NCI-H2227 (cell line): ENCODE measurements at regions not wholly inside any gene's neighbourhood (a gene's known extent, or its start where the extent isn't known, plus 50 kb on each side); places are given as distances from the start of the nearest gene placed in this dataset.
"Not testable (repeated sequence)": the region's sequence is repeated elsewhere in the genome, so short reads cannot be mapped to it uniquely, and the experiment has no call there.

Source experiments
- DNase-seq: peaks from one replicate; lab custom pipeline; 2025; ENCODE audit not compliant: unreplicated experiment; lab: John Stamatoyannopoulos, UW

DNA sequence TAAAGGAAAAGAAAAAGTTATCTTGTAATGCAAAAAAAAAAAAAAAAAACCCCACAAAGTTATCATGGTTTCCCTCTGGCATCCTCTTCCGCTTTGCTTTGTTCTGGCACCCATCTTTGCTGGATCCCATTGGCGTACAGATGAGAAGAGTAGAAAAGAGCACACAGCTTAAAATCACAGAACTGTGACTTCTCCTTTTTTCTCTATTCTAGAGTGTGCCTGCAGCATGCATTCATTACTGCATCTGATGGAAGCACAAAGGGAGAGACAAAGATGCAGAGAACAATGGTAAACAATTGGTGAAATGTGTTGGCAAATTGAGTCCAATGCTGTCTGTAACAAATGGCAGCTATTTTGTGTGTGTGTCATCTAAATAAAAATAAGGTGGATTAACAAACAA, 440.8 kb upstream of the PIK3R1 start:
- DNase-seq, result no peak

- DNase-seq, result no peak
Observed at GRCh38 chr5:67774267-67774552, 441.3 kb upstream of the PIK3R1 start.

DNA sequence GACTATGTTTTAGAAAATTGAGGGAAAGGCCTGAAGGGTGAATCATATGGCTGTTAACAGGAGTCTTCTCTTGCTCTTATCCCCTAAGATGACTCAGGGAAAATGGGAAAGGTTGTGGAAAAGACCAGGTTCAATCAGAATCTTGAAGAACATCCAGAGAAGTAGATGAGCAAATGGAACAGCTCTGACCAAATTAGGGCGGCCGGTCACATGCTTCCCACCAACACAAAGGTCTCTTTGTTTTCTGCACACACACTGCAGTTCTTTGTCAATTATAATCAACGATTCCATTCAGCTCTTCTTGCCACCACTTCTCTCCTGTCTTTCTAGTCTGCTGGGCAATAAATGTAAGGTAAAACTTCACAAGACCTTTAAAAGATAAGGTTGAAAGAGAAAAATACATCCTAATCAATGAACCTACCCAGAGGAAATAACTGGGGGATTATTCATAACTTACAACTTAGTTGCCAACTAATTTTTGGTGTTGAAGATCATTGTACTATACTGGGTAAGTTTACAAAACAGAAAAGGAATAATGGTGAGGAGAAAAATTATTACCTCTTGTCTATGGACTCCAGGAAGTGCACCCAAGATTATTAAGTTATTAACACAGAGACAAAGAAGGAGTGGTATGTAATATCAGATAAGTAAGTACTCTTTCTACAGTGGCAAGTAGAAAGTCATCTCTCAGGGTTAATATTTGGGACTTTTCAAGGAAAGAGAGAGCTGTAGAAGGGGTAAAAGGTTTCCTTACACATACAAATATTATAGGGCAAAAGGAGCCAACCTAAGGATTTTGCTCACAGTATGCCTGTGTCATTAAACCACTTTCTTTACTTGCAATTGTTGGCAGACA, 441.9 kb upstream of the PIK3R1 start:
- DNase-seq, result no peak

- no peak for DNase-seq
Observed at GRCh38 chr5:67771791-67772190, 443.8 kb upstream of the PIK3R1 start.

DNA sequence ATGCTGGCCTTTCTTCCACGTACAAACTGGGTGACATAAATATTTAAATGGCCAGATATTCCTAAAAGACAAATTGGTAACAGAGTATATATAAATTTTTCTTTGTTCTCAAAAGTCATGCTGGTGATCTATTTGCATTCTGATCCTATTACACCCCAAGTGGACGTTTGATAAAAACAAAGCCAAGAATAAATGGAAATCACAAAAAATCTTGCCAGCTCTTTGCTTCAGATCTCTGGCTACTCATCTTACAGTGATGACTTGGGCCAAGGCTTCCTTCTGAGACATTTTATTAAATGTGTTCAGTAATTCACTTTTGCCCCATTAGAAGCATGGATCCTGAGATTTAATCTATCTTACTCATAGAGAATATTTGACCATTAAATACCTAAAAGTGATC, 444.3 kb upstream of the PIK3R1 start:
- no peak for DNase-seq

- DNase-seq, result no peak
Observed at GRCh38 chr5:67770431-67771025, 445.0 kb upstream of the PIK3R1 start.

DNA sequence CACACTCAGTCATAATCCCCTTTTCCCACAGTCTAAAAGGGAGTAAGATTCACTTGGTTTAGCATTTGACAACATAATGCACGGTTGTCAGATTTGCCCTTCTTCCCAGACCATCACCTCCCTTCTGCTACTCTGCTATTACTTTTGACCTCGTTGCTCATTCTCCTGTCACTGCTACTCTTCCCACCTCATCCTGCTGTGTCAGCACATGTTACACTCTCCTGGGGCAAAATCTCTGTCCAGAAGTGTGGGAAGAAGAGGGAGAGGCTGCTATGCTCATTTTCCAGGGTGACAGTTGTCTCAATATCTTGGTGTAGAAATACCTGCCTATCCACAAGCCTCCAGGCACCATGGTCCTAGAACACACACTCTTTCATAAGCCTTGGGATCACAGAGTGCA, 449.9 kb upstream of the PIK3R1 start:
- peak; percentile 52 for DNase-seq

DNA sequence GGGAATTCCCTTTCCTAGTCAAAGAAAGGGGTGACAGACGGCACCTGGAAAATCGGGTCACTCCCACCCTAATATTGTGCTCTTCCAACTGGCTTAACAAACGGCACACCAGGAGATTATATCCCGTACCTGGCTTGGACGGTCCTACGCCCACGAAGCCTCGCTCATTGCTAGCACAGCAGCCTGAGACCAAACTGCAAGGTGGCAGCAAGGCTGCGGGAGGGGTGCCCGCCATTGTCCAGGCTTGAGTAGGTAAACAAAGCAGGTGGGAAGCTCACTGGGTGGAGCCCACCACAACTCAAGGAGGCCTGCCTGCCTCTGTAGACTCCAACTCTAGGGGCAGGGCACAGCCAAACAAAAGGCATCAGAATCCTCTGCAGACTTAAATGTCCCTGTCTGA, 457.8 kb upstream of the PIK3R1 start:
- not testable (repeated sequence) for DNase-seq

DNA sequence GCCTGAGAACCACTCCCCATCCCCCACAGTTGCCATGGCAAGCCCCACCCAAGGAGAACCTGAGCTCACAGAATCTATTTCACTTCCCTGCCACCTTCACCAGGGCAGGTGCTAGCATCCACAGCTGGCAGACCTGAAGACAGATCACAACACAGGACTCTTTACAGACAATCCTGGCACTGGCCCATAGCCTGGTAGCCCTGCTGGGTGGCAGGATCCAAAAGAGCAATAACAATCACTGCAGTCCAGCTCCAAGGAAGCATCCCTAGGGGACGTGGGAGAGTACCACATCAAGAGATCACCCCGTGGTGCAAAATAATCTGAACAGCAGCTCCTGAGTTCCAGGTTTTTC, 463.2 kb upstream of the PIK3R1 start:
- DNase-seq, result no peak

DNA sequence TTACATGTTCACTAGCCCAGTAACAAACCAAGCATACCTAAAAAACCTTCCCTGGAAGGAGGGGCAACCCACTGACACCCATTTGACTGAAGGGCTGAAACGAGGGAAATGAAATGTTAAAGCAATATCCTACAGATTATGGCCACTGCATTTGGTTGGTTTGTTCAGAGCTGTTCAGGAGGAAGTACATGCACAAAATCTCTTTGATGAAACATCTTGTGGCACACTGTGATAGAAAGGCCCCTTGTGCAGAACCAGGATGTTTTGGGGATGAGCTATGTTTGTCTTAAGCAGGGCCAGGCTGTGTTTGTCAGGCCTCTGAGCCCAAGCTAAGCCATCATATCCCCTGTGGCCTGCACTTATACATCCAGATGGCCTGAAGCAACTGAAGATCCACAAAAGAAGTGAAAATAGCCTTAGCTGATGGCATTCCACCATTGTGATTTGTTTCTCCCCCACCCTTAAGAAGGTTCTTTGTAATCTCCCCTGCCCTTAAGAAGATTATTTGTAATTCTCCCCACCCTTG, 467.3 kb upstream of the PIK3R1 start:
- DNase-seq, result no peak

DNA sequence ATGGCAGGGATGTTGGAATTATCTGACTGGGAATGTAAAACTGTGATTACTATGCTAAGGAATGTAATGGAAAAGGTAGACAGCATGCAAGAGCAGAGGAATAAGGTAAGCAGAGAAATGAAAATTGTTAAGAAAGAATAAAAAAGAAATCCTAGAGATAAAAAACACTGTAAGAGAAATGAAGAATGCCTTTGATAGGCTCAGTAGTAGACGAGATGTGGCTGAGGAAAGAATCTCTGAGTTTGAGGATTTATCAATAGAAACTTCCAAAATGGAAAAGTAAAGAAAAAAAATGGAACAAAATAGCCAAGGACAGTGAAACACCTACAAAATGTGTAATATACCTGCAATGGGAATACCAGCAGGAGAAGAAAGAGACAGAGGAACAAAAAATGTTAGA, 468.5 kb upstream of the PIK3R1 start:
- DNase-seq, result no peak

- DNase-seq, result not testable (repeated sequence)
Observed at GRCh38 chr5:67746608-67747007, 468.9 kb upstream of the PIK3R1 start.

DNA sequence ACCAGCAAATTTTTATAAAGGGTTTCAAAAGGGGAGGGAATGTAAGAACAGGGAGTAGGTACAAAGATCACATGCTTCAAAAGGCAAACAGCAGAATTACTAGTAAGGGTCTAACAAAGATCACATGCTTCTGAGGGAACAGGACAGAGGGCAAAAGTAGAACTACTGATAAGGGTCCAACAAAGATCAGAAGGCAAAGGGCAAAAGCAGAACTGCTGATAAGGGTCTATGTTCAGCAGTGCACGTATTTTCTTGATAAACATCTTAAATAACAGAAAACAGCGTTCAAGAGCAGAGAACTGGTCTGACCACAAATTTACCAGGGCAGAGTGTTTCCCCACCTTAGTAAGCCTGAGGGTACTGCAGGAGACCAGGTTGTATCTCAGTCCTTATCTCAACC, 469.5 kb upstream of the PIK3R1 start:
- no peak for DNase-seq

DNA sequence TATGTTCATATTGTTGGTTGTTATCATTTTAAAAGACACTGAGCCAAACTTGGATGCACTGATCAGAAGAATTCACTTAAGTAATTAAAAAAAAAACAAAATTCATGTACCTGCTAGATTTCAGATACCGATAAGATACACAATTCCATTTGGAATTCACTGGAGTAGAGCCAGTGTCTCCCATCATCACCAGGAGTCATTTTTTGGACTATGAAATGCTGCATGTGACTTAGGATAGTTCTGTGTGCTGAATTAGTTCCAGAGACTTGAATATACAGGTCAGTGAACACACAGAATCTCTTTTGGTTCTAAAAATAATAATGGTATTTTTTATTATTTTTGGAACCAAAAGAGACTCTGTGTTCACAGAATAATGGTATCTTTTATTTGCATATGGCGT, 482.6 kb upstream of the PIK3R1 start:
- no peak for DNase-seq

DNA sequence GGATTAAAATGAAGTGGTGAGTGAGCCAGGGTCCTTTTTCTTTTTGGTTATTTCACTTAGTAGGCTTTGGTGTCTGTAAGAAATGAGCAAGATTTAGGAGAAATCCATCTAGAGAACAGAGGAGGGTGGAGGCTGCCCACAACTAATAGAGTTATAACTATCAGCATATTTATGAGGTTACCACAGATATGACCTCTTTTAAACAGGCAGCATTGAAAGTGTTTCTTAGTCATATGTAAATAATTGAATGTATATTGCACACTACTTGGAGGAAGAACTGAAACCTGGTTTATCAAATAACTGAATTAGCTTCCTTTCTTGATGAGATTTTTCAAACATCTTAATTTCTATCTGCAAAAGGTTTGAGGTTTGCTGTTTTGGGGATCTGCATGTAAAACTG, 483.1 kb upstream of the PIK3R1 start:
- DNase-seq, result no peak

DNA sequence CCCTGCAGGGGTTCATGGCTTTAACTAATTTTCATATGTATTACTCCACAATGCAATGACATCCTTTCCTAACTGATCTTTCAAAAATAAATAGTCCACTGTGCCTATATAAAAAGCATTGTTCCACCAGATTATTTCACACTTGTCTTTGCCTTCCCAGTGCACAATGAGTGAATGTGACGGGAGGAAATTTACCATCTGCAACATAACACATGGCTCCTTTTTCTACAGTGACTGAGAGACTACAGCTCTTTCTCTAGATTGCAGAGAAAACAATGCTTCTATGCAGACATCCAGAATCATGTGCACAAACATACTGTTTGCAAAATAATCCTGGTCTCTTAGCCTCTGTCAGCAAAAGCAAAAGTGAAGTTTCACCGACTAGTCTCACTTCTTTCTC, 483.7 kb upstream of the PIK3R1 start:
- peak; percentile 2 for DNase-seq

DNA sequence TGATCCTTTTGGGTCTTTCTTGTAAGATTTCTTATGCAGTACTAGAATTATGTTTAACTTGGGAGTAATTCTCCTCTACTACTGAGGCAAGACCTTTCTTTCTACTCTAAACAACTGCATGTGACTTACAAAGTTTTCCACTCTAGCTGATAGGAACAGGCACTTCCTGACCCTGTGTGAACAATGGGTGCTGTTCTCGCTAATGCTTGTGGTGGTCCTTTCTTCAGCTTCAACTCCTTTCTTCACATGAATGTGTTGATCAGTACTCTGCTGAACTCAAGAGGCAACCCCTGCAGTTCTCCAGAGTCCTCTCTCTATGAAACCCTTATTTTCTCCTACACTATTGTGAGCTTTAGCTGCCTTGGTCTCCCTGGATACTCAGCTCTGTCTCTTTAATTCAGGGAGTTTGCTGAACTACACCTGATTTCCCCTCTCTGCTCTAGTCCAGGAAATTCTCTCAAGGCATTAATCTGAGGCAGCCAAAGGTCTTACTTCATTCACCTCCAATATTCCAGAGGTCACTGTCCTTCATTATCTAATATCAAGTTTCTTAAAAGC, 484.6 kb upstream of the PIK3R1 start:
- no peak for DNase-seq

DNA sequence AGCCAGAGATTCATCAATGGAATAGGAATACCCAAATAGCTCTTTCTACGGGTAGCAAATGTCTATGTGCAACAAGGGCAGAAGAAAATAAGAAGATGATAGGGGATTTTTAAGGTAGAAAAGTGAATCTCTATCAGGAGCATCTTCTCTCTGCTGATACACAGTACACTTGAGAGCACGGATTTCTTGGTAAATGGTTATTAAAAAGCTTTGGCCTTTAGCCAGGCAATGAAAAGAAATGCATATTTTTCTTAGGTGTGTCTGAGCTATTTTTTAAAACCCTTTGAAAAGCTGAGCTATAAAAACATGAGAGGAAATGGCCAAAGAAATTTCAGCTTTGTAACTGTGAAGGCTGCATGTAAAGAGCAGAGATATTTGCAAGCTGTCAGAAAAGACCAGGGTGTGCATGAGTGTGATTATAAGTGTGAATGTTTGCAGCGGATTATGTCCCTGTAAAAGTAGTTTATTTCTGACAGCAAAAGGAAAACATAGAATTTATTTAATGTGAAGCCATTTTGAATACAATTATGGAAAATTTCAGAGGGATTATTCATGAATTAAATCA, 487.1 kb upstream of the PIK3R1 start:
- no peak for DNase-seq

GRCh38 chr5:67725604-67726003, 490.0 kb upstream of the PIK3R1 start:
- DNase-seq, result no peak

DNA sequence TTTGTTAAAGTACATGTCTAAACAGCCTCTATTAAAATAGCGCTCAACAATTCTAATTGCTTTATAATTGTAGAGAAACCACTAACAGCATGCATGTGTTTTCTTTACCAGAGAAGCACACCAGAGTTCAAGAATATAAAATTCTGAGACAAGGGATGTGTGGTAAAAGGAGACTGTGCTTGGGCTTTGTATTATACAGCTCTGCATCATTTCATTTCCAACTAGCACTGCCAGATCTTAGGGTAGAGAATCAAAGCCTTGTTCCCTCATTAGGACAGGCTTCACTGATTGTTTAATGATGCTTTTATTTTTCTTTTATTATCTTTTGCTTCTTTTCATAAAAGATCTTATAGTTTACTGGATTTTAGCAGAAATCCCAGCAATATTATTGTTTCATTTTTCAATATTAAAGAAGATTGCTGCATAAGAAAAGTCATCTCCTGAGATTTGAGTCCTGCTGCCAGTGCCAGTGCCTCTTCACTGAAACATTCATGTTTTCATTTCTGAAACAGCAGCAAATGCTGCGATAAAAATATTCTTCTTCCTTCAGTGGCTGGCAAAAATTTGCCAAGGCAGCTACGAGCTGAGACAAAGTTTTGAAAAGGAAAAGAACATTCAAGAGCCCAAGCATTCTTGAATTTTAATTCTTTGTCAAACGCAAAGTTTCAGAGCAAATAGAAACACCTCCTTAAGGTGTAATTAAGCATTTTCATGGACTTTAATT, 491.0 kb upstream of the PIK3R1 start:
- no peak for DNase-seq

DNA sequence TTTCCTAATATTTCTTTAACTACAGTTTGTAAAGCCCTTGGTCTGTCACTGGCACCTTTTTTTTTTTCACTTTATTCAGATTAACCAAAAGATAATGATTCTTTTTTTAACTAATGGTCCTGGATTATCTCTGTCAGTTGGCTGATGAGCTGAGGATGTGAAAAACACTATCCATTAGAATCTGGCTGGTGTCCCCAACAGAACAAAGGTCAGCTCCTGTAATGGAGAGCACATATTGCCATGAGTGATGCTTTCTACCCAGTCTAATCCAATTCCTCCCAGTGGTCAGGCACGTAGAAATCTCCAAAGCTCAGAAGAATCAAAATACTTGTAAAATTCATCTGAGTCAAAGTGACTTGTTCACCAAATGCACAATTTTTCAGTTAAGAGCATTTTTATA, 491.7 kb upstream of the PIK3R1 start:
- no peak for DNase-seq

- DNase-seq, result not testable (repeated sequence)
Observed at GRCh38 chr5:67722582-67722981, 493.0 kb upstream of the PIK3R1 start.
